Heart left ventricle (tissue), 16 donors: ENCODE measurements at regions not wholly inside any gene's neighbourhood (a gene's known extent, or its start where the extent isn't known, plus 50 kb on each side); places are given as distances from the start of the nearest gene placed in this dataset.

Experiments used
- ATAC-seq, 4 donors: fragments of 200-7000 bp; cut with Tn5 transposase; one replicate each; pipeline ENCODE4 v1.9.1; 2020 to 2022; ENCODE audit warnings: moderate library complexity in 4 of 4, mild to moderate bottlenecking in 3 of 4, moderate number of reproducible peaks in 1 of 4
- DNase-seq, 5 donors: peaks; one replicate each; pipeline ENCODE4 v3.0.0-alpha.2; 2020
- H3K27ac ChIP-seq, 12 donors: fragments of 200-600 bp; sonication (generic) in 4 of 12; one replicate each; pipeline versions ENCODE4 v1.5.0 to v1.8.0; 2016 to 2022; ENCODE audit warnings: mild to moderate bottlenecking in 2 of 12
- H3K27me3 ChIP-seq, 9 donors: fragments of 200-600 bp; sonication (generic) in 2 of 9; one replicate each; pipeline versions ENCODE4 v1.5.1 to v1.8.0; 2016 to 2022; ENCODE audit warnings: mild to moderate bottlenecking in 3 of 9
- H3K36me3 ChIP-seq, 9 donors: fragments of 200-600 bp; sonication (generic) in 2 of 9; one replicate each; pipeline versions ENCODE4 v1.5.0 to v1.8.0; 2018 to 2022; ENCODE audit warnings: mild to moderate bottlenecking in 2 of 9
- H3K4me1 ChIP-seq, 12 donors: fragments of 200-600 bp; sonication (generic) in 4 of 12; one replicate each; pipeline versions ENCODE4 v1.5.0 to v1.8.0; 2016 to 2022; ENCODE audit warnings: mild to moderate bottlenecking in 3 of 12
- H3K4me3 ChIP-seq, 12 donors: fragments of 200-600 bp; sonication (generic) in 4 of 12; one replicate each; pipeline versions ENCODE4 v1.5.0 to v1.8.0; 2017 to 2022; ENCODE audit warnings: mild to moderate bottlenecking in 9 of 12, moderate library complexity in 4 of 12
- H3K9me3 ChIP-seq, 12 donors: fragments of 200-600 bp; sonication (generic) in 4 of 12; one replicate each; pipeline versions ENCODE4 v1.5.0 to v1.8.0; 2016 to 2022; ENCODE audit warnings: mild to moderate bottlenecking in 1 of 12
- POLR2A ChIP-seq, 2 donors: fragments of 450-650 bp; IDR thresholded peaks; one replicate each; pipeline ENCODE4 v1.6.1; 2017; ENCODE audit warnings: antibody characterized with exemption in 2 of 2, mild to moderate bottlenecking in 2 of 2, moderate library complexity in 2 of 2
- WGBS, 4 donors: extraction: QIAGEN DNeasy Blood & Tissue Kit in 2 of 4; methylation state at CpG; one replicate each; pipeline versions ENCODE4 v1.1.5 to v1.1.7; 2013 to 2018; 5-methylcytosine and 5-hydroxymethylcytosine counted together
- intact Hi-C, 10 donors: fragments of 100-400 bp; cut with DNase I; formaldehyde crosslinking; loops; one replicate each; pipeline versions ENCODE4 v1.11.1 to v1.14.2; 2022
- TF ChIP-seq, protein P1 (sequence below), 12 donors: fragments of 200-600 bp; sonication (generic) in 4 of 12; IDR thresholded peaks; one replicate each; pipeline versions ENCODE4 v1.5.0 to v1.8.0; 2018 to 2022; ENCODE audit warnings: antibody characterized with exemption in 12 of 12, mild to moderate bottlenecking in 5 of 12
- donor health status: ischemic (EF 13 %, LVEDD 7.1; RV severe dilation, severe dysfunction).
- donor health status: healthy with polysubstance abuse.
- donor health status: DM: no; HTN: yes; CAD: no.
- donor health status: DM: no; HTN: no; CAD: no.
- donor health status: ischemic (EF 25% LVEDD 6.9; RV normal size, moderate dysfunction).
- donor health status: ischemic (EF 25% LVEDD 5.7; RV mildly dilated, moderate dysfunction).
- donor health status: healthy.
- donor health status: DM: yes; HTN: yes; CAD: no.
- donor health status: ischemic (EF 35%, LVEDD 5.7; RV mildly dilated, moderate dysfunction).
- donor health status: nonischemic (EF 11% LVEDD 7.7; RV severe dilation, severe dysfunction).
- donor health status: DM: yes; HTN: yes; CAD: no.
- donor health status: PGD.
- donor health status: ischemic (EF 29% LVEDD 5.4; RV normal size, mild dysfunction).
- donor health status: nonischemic (EF 23%, LVEDD 6.1; RV moderate dilation, normal function).

DNA sequence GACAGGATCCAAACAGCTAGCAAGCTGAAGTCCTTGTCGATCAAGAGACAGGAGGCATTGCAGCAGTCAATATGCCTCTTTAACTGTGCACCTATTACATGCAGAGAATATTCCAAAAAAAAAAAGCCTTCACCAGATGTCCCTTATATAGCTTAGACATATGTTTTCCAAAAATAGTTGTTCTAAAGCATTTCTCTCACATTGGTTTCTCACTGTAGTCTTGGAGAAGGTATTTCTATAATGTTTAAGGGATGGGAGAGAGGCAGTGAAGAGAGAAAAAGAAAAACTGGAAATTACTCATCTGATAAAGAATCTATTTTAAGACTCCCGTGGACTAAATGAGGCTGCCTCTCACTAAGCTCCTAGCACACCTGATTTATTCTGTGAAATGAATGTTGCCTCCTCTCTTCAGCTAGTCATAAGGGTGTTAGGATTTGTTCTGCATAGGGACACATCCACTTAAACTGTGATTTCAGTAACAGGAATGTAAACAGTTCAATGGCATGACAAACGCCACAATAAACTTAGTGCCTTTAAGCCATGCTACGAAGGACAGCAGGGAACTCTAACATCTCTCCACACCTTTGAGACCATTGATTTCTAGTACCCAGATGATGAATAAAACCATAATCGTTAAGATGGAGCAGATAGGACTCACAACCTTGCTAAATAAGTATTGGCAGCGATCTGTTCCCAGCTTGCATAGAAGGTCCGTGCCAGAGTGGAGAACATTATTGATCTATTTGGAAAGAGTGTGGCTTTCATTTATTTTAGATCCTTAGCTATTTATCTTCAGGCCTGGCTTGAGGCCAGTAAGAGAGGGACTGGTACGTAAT is 98.6 kb upstream of the NCK2 start:
- DNase-seq (no peak), ATAC-seq (no peak)
- Histone ChIP-seq H3K36me3 (no peaks in the 10 kb centered on the region), H3K27me3 (no peaks in the 10 kb centered on the region), H3K4me1 (peaks cover 0 to 12% (median 0%) of the 10 kb centered on the region in 12 donors), H3K9me3 (peaks cover 0 to 5% (median 0%) of the 10 kb centered on the region in 12 donors), H3K27ac (no peak overlapping the region), H3K4me3 (no peak overlapping the region)
- WGBS, 4 donors: 75 to 81% (median 76%) methylated on average over 8 of the region's 8 CpGs
- intact Hi-C loops: no loop called here
- TF ChIP-seq POLR2A (IDR thresholded peaks at IDR 0.05): no peak
- TF ChIP-seq, protein P1, sequence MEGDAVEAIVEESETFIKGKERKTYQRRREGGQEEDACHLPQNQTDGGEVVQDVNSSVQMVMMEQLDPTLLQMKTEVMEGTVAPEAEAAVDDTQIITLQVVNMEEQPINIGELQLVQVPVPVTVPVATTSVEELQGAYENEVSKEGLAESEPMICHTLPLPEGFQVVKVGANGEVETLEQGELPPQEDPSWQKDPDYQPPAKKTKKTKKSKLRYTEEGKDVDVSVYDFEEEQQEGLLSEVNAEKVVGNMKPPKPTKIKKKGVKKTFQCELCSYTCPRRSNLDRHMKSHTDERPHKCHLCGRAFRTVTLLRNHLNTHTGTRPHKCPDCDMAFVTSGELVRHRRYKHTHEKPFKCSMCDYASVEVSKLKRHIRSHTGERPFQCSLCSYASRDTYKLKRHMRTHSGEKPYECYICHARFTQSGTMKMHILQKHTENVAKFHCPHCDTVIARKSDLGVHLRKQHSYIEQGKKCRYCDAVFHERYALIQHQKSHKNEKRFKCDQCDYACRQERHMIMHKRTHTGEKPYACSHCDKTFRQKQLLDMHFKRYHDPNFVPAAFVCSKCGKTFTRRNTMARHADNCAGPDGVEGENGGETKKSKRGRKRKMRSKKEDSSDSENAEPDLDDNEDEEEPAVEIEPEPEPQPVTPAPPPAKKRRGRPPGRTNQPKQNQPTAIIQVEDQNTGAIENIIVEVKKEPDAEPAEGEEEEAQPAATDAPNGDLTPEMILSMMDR (IDR thresholded peaks at IDR 0.05): no peak

DNA sequence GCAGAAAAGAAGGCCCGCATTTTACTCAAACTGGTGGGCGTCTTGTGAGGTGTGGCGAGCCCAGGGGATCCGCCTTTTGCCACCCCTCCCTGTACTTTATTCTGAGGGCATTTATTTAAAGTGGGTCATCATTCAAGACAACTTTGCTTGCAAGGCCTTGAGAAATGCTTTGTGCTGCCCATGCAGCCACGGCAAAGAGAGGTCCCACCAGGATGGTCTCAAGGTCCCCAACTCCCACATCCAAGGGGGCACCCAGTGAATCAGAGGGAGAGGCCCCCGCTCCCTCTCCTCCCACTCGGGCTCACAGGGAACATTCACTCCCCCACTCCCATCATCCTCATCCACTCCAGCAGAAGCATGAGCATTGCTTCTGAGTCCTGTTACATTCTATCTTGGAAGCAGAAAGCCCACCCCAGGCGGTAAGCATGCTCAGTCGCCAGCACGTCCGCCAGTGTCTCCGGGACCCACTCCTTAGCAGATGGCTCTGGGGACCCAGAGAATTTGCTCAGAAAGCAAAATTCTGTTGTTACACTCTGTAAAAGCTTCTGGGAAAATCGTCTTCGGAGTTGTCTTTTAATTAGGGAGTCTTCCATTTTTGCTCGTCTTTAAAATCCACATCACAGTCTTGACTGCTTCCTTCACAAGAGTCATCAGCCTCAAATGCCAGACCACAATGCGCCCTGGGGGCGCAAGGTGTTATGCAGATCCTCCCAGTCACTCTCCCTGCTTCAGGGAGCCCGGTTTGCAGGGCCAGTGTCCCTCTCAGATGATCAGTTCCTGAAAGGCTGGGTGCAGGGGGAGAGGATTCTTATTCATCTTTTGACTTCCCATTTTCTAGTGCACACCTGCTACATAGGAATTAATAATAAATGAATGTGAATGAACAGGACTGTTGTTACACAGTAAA is 99.4 kb upstream of the NCK2 start:
- Histone ChIP-seq H3K36me3 (no peaks in the 10 kb centered on the region), H3K9me3 (peaks cover 0 to 5% (median 0%) of the 10 kb centered on the region in 12 donors), H3K27me3 (no peaks in the 10 kb centered on the region), H3K27ac (no peak overlapping the region), H3K4me3 (no peak overlapping the region), H3K4me1 (peaks cover 0 to 13% (median 0%) of the 10 kb centered on the region in 12 donors)
- ATAC-seq (no peak), DNase-seq (no peak)
- intact Hi-C loops: no loop called here
- 79 to 90% (median 87%) methylated on average over 18 of the region's 18 CpGs for WGBS, 4 donors
- no peak for TF ChIP-seq POLR2A (IDR thresholded peaks at IDR 0.05)
- TF ChIP-seq, protein P1 (IDR thresholded peaks at IDR 0.05): no peak

DNA sequence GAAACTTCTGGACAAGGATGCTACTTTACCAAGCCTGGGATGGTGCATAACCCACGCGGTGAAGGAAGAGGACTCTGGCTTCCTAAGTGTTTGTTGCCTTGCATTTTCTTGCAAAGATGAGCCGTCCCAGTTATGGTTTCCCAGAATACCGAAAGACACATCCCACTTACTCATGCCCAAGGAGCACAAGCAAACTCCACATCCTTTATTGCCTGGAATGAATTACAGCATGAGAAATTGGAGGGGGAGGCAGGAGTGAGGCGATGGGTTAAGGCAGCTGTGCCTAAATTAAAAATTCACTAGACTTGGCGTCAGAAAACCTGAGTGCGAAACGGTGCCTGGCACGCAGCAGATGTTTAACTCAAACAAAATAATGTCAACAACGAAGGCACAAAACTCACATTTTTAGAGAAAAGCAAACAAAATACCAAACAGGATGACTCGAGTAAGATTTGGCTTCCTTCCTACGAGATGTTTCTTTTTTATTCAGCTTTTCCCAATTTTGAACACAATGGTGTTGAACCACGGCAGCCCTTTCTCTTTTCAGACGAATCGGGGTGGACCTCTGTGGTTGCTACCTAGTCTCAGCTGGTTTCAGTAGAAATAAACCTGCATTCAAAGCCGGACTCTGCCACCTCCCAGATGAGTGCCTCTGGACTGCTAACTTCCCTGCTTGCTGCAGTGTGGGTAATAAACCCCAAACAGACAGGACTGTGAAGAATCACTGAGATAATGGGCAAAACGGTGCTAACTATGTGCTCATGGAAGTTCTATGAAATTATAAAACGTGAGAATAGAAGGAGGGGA is 100.3 kb upstream of the NCK2 start:
- TF ChIP-seq, protein P1 (IDR thresholded peaks at IDR 0.05): no peak
- TF ChIP-seq POLR2A (IDR thresholded peaks at IDR 0.05): no peak
- DNase-seq (no peak), ATAC-seq (peak in 1 of 4 donors; percentile 55)
- Histone ChIP-seq H3K27me3 (no peaks in the 10 kb centered on the region), H3K27ac (no peak overlapping the region), H3K4me3 (peak overlapping the region in 4 of 12 donors; percentile 10 to 30 (median 20)), H3K4me1 (peaks cover 0 to 13% (median 0%) of the 10 kb centered on the region in 12 donors), H3K36me3 (no peaks in the 10 kb centered on the region), H3K9me3 (peaks cover 0 to 3% (median 0%) of the 10 kb centered on the region in 12 donors)
- intact Hi-C loops: no loop called here
- 57 to 64% (median 60%) methylated on average over 18 of the region's 18 CpGs for WGBS, 4 donors
